ENCODE measurements at regions not wholly inside any gene's neighbourhood (a gene's known extent, or its start where the extent isn't known, plus 50 kb on each side); places are given as distances from the start of the nearest gene placed in this dataset.

GRCh38 chr7:34371922-34372321 is 286.1 kb upstream of the NPSR1 start:
- H3K56ac ChIP-seq (ENCODE audit: insufficient read length, low read depth, low read length), result no peak overlapping the region
- H3K23me2 ChIP-seq (ENCODE audit: insufficient read length, low read depth, low read length, poor library complexity, severe bottlenecking), result no peaks in the 10 kb centered on the region
- no peak overlapping the region for H4K5ac ChIP-seq (ENCODE audit: insufficient read length, low read depth, low read length)
- H3K27me3 Mint-ChIP-seq (ENCODE audit: low read depth), result no peaks in the 10 kb centered on the region
- H2AFZ ChIP-seq (ENCODE audit: low read length), result no peak overlapping the region
- no peak overlapping the region for H2BK12ac ChIP-seq (ENCODE audit: insufficient read length, low read depth, low read length)
- H3K79me1 ChIP-seq (ENCODE audit: insufficient read depth, low read depth, low read length, poor library complexity, severe bottlenecking), result no peaks in the 10 kb centered on the region
- H3K27ac Mint-ChIP-seq, result no peak overlapping the region
- no peak overlapping the region for H2BK120ac ChIP-seq (ENCODE audit: low read depth, low read length, poor library complexity, severe bottlenecking)
- H3K23ac ChIP-seq (ENCODE audit: insufficient read length, low read depth, low read length), result no peak overlapping the region
- no peak overlapping the region for H2AK5ac ChIP-seq (ENCODE audit: insufficient read length, low read length)
- H3K14ac ChIP-seq (ENCODE audit: insufficient read depth, low read length), result no peak overlapping the region
- no peak overlapping the region for H3T11ph ChIP-seq (ENCODE audit: low read length)
- H4K91ac ChIP-seq (ENCODE audit: insufficient read length, low read depth, low read length), result no peak overlapping the region
- H3K4ac ChIP-seq (ENCODE audit: low read depth, low read length), result no peak overlapping the region
- H3K27ac ChIP-seq (ENCODE audit: insufficient read length, low read depth, low read length), result no peak overlapping the region
- no peak for TF ChIP-seq CTCF (conservative IDR thresholded peaks at IDR 0.05)
- H3K4me1 Mint-ChIP-seq, result no peaks in the 10 kb centered on the region
- H2BK5ac ChIP-seq (ENCODE audit: insufficient read length, low read length), result no peak overlapping the region
- H3K9ac ChIP-seq (ENCODE audit: extremely low read depth, insufficient read length, low read length), result no peak overlapping the region
- H4K20me1 ChIP-seq (ENCODE audit: control insufficient read depth, insufficient read depth, insufficient read length), result no peaks in the 10 kb centered on the region
- no peak overlapping the region for H2BK15ac ChIP-seq (ENCODE audit: low read depth, low read length)
- H3K9me3 Mint-ChIP-seq, result peaks cover 0 to 8% of the 10 kb centered on the region in 2 experiments; a peak in 2 of 5 replicates
- H4K8ac ChIP-seq (replicated peaks; ENCODE audit: insufficient read length, low read depth, low read length), result no peak overlapping the region
- no peaks in the 10 kb centered on the region for H3K79me2 ChIP-seq (ENCODE audit: insufficient read depth, low read length)
- H3K27me3 ChIP-seq (ENCODE audit: insufficient read depth, low read length), result no peaks in the 10 kb centered on the region
- no CpG with 5 or more reads among the region's 4 CpGs for WGBS (ENCODE audit: extremely low coverage, insufficient read length, low lambda C conversion rate)
- no peak for DNase-seq
- H3K4me1 ChIP-seq (ENCODE audit: insufficient read depth, low read length), result no peaks in the 10 kb centered on the region
- no peaks in the 10 kb centered on the region for H3K9me3 ChIP-seq (ENCODE audit: control insufficient read depth, low read depth, low read length)
- 0 out of 7 replicates have a peak, but pooled peaks cover 0 to 3% (median 0%) of the 10 kb centered on the region in 3 experiments for H3K36me3 Mint-ChIP-seq (ENCODE audit: insufficient read depth in 1 of 3, low read depth in 3 of 3)
- H2BK20ac ChIP-seq (ENCODE audit: low read depth, low read length, poor library complexity, severe bottlenecking), result no peak overlapping the region
- no peak overlapping the region for H3K4me2 ChIP-seq (ENCODE audit: insufficient read depth, insufficient read length, low read length)
- no peak overlapping the region for H3K4me3 Mint-ChIP-seq
- H3K18ac ChIP-seq (ENCODE audit: insufficient read length, low read depth, low read length), result no peak overlapping the region

Data from H9 (cell line).